ENCODE measurements at regions not wholly inside any gene's neighbourhood (a gene's known extent, or its start where the extent isn't known, plus 50 kb on each side); places are given as distances from the start of the nearest gene placed in this dataset.

GRCh38 chr10:58086144-58086762 lies 181.4 kb downstream of the IPMK start:
- Histone ChIP-seq H3K9me3 (no peaks in the 10 kb centered on the region), H3K4me1 (no peaks in the 10 kb centered on the region), H3K27me3 (no peaks in the 10 kb centered on the region), H3K36me3 (no peaks in the 10 kb centered on the region), H3K27ac (no peak overlapping the region), H3K4me3 (no peak overlapping the region)
- WGBS, 2 donors = 81 to 90% methylated on average over 2 of the region's 2 CpGs
- intact Hi-C loops (cut with DNase I) = no loop called here
- no peak for TF ChIP-seq POLR2AphosphoS5 (IDR thresholded peaks at IDR 0.05)
- TF ChIP-seq EP300 (IDR thresholded peaks at IDR 0.05) = no peak
- no peak for TF ChIP-seq CTCF (IDR thresholded peaks at IDR 0.05)
- no peak for TF ChIP-seq POLR2A (IDR thresholded peaks at IDR 0.05)
- DNase-seq = no peak

GRCh38 chr10:58082248-58082647 lies 185.4 kb downstream of the IPMK start:
- H3K27ac ChIP-seq = no peak overlapping the region
- intact Hi-C loops (cut with DNase I) = no loop called here
- 46 to 77% methylated on average over 3 of the region's 3 CpGs for WGBS, 2 donors
- no peaks in the 10 kb centered on the region for H3K9me3 ChIP-seq
- H3K36me3 ChIP-seq = no peaks in the 10 kb centered on the region
- no peak overlapping the region for H3K4me3 ChIP-seq
- TF ChIP-seq POLR2A (IDR thresholded peaks at IDR 0.05) = no peak
- TF ChIP-seq POLR2AphosphoS5 (IDR thresholded peaks at IDR 0.05) = no peak
- TF ChIP-seq CTCF (IDR thresholded peaks at IDR 0.05) = no peak
- no peak for TF ChIP-seq EP300 (IDR thresholded peaks at IDR 0.05)
- no peaks in the 10 kb centered on the region for H3K27me3 ChIP-seq
- no peak for DNase-seq
- no peaks in the 10 kb centered on the region for H3K4me1 ChIP-seq

GRCh38 chr10:58081353-58081752 lies 186.3 kb downstream of the IPMK start:
- no peak overlapping the region for H3K4me3 ChIP-seq
- no peaks in the 10 kb centered on the region for H3K9me3 ChIP-seq
- WGBS, 2 donors = 21 to 71% methylated on average over 2 of the region's 2 CpGs
- no peaks in the 10 kb centered on the region for H3K27me3 ChIP-seq
- intact Hi-C loops (cut with DNase I) = no loop called here
- no peaks in the 10 kb centered on the region for H3K36me3 ChIP-seq
- DNase-seq = no peak
- H3K27ac ChIP-seq = no peak overlapping the region
- TF ChIP-seq POLR2AphosphoS5 (IDR thresholded peaks at IDR 0.05) (no peak), POLR2A (IDR thresholded peaks at IDR 0.05) (no peak), EP300 (IDR thresholded peaks at IDR 0.05) (no peak), CTCF (IDR thresholded peaks at IDR 0.05) (no peak)
- H3K4me1 ChIP-seq = no peaks in the 10 kb centered on the region

GRCh38 chr10:58079461-58079860 lies 188.2 kb downstream of the IPMK start:
- DNase-seq = no peak
- WGBS, 2 donors = 94% methylated on average over 2 of the region's 2 CpGs
- Histone ChIP-seq H3K4me3 (no peak overlapping the region), H3K27ac (no peak overlapping the region), H3K36me3 (no peaks in the 10 kb centered on the region), H3K9me3 (no peaks in the 10 kb centered on the region), H3K27me3 (no peaks in the 10 kb centered on the region), H3K4me1 (no peaks in the 10 kb centered on the region)
- intact Hi-C loops (cut with DNase I) = no loop called here
- TF ChIP-seq EP300 (IDR thresholded peaks at IDR 0.05) = no peak
- no peak for TF ChIP-seq POLR2AphosphoS5 (IDR thresholded peaks at IDR 0.05)
- no peak for TF ChIP-seq POLR2A (IDR thresholded peaks at IDR 0.05)
- no peak for TF ChIP-seq CTCF (IDR thresholded peaks at IDR 0.05)

- no peaks in the 10 kb centered on the region for H3K36me3 ChIP-seq
Observed at GRCh38 chr10:58072634-58073033, 195.1 kb downstream of the IPMK start.

More at GRCh38 chr10:58072634-58073033, 195.1 kb downstream of the IPMK start:
- no peak overlapping the region for H3K27ac ChIP-seq
- H3K4me3 ChIP-seq = no peak overlapping the region
- intact Hi-C loops (cut with DNase I) = no loop called here
- WGBS, 2 donors = 27 to 76% methylated on average over 3 of the region's 3 CpGs
- no peaks in the 10 kb centered on the region for H3K27me3 ChIP-seq
- TF ChIP-seq CTCF (IDR thresholded peaks at IDR 0.05) (no peak), EP300 (IDR thresholded peaks at IDR 0.05) (no peak), POLR2AphosphoS5 (IDR thresholded peaks at IDR 0.05) (no peak), POLR2A (IDR thresholded peaks at IDR 0.05) (no peak)
- H3K4me1 ChIP-seq = no peaks in the 10 kb centered on the region
- DNase-seq = no peak
- H3K9me3 ChIP-seq = no peaks in the 10 kb centered on the region

All from sigmoid colon (tissue), 6 donors.